ENCODE measurements at regions not wholly inside any gene's neighbourhood (a gene's known extent, or its start where the extent isn't known, plus 50 kb on each side); places are given as distances from the start of the nearest gene placed in this dataset.

DNA sequence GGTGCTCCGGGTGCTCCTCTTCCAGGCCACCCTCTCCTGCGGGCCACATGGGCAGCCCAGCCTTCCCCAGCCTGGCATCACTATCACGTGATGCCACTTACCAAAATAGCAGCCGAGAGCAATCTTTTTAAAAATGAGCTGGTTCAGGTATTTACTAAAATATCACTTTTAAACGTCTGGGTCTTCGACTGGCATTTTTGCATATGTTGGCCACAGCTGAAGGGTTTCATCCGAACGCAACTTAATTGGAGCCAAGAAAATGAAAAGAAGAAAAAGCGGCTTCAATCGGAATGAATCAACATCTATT is 94.6 kb upstream of the ANO1 start:
- TF ChIP-seq POLR2A (IDR thresholded peaks at IDR 0.05; ENCODE audit: low read depth, low read length): no peak
- no peak for TF ChIP-seq POLR2AphosphoS5 (IDR thresholded peaks at IDR 0.05; ENCODE audit: low read depth, low read length)
- no peak for TF ChIP-seq PAX5 (IDR thresholded peaks at IDR 0.05; ENCODE audit: insufficient read depth, low read length, severe bottlenecking)

Measured in GM12891 (cell line).